ENCODE measurements at regions not wholly inside any gene's neighbourhood (a gene's known extent, or its start where the extent isn't known, plus 50 kb on each side); places are given as distances from the start of the nearest gene placed in this dataset.

- DNase-seq (ENCODE audit: low read depth in 2 of 2) = no peak
These were observed 259.1 kb upstream of the NOCT start for GRCh38 chr4:138756519-138756918.

DNA sequence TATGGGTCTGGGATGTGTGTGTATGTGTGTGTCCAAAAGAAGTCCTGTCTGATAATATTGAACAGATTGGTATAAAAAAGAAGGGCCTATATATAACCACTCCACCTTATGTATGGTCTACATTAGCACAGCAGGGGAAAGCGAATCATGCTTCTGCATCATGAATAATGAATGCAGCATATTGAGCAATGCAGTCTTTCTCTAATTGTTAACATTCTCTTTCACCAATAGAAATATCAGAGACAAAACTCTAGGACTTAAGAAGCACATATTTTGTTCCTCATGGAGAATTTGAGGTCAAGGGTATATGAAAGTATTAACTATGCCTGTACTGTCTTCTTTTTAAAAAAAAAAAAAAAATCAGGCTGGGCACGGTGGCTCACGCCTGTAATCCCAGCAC is 264.3 kb upstream of the NOCT start:
- no peak for DNase-seq (ENCODE audit: low read depth in 2 of 2)

GRCh38 chr4:138749303-138749702 is 266.3 kb upstream of the NOCT start:
- DNase-seq (ENCODE audit: low read depth in 2 of 2) = no peak

GRCh38 chr4:138741766-138742377 is 273.7 kb upstream of the NOCT start:
- no peak for DNase-seq (ENCODE audit: low read depth in 2 of 2)

GRCh38 chr4:138740816-138741745 is 274.5 kb upstream of the NOCT start:
- DNase-seq (ENCODE audit: low read depth in 2 of 2) = no peak

DNA sequence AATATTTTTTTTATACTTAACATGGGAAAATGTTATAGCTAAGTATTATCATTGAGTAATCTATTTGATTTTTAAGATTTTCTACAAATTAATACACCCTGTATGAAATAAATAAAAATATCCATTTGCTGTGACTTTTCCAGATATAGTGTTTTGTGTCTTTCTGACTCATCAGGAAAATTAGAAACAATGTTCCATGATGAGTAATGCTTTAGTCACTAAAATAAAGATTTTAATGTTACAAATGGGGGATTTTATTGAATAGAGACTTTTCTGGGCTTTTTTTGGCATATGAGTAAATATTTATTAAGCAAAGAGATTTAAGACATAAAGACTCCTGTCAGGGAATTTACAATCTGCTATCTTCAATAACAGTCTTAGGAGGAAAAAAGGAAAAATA is 279.2 kb upstream of the NOCT start:
- no peak for DNase-seq (ENCODE audit: low read depth in 2 of 2)

- DNase-seq (ENCODE audit: low read depth in 2 of 2) = no peak
These were observed 280.8 kb upstream of the NOCT start for GRCh38 chr4:138734746-138735145.

GRCh38 chr4:138728566-138728965 is 287.0 kb upstream of the NOCT start:
- no peak for DNase-seq (ENCODE audit: low read depth in 2 of 2)

GRCh38 chr4:138727731-138728130 is 287.9 kb upstream of the NOCT start:
- no peak for DNase-seq (ENCODE audit: low read depth in 2 of 2)

GRCh38 chr4:138724530-138724929 is 291.1 kb upstream of the NOCT start:
- no peak for DNase-seq (ENCODE audit: low read depth in 2 of 2)

GRCh38 chr4:138716559-138717335 is 298.8 kb upstream of the NOCT start:
- no peak for DNase-seq (ENCODE audit: low read depth in 2 of 2)

- DNase-seq (ENCODE audit: low read depth in 2 of 2) = no peak
These were observed 305.3 kb upstream of the NOCT start for GRCh38 chr4:138710297-138710696.

- no peak for DNase-seq (ENCODE audit: low read depth in 2 of 2)
These were observed 305.7 kb upstream of the NOCT start for GRCh38 chr4:138709859-138710258.

DNA sequence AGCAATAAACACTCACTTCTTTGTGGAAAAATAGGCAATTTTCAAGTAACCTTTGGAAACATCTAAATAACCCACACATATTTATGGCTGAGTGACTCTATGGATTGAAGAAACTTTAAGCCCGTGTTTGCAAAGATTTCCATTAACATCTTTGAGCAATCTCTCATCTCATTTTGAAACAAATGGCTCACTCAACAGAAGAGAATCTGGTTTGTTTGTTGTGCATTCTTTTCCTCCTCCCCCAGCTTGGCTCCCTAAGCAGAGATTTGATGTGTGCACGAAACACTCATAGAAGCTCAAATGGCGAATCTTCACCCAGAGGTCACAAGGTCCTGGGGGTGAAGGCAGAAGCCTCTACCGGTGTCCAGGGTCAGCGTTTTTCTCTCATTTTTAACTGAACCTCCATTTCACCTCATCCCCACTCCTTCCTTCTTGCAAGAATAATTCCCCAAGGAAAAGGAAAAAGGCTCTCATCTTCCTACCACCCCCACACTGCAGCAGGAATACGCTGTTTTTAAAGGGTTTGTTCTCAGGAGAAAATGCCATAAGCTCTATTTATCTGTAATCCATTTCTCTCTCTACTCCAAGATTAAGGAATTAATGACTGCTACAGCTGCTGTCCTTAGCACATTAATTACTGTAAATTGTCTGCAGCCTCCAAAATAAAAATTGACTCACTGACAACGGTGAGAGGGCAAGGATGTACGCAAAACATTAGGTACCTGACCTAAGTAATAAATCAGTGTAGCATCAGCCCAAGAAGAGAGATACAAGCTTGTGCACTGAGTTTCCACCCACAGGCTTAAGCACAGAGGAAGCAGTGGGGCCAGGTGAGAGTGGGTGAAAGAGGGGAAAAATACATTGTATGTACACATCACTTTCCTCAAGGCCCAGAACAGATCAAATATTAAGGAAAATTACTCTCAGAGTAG is 307.6 kb upstream of the NOCT start:
- DNase-seq (ENCODE audit: low read depth in 2 of 2) = no peak

DNA sequence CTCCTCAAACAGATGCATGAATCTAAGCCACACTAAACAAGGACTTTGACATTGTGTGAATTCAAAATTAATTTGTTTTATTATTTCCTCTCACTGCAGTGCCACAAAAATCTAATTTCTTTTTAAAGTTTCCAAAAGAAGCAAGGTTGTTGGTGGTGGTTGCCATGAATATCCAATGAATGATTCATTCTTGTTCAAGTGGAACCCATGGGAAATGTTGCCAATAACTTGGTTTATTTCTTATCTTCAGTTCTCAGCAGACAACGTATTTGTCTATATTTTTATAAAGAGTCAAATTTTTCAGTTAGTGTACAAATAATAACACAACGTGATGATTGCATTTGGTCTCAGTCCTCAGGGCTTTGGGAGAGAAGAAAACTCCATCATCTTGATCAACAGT is 309.4 kb upstream of the NOCT start:
- DNase-seq (ENCODE audit: low read depth in 2 of 2) = no peak

DNA sequence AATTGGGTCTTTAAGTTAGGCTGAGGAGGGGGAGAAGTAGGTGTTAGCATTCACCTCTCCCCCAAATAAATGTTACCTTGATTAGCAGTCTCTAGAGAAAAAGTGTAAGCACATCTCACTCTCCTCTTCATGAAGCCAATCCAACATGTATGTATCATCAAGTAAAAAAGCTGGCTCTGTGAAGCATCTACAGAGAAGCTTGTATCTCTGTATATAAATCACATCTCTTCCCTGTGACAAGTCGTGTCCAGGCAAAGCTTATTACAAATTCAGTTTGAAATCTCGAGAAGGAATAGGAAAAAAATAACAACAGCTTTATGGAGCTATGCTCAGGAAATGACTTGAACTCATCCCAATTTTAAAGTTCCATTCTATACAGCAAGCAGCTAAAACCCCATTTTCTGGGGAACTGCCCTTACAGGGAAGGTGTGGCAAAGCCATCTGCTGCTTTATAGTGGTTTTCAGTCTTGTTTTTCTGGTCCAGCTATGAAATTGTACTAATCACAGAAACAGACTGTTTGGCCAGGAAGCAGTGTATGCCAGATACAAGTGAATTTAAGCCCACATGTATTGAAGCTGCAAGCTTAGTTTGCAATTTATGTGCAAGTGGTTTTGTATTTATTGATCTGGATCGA is 313.3 kb upstream of the NOCT start:
- DNase-seq (ENCODE audit: low read depth in 2 of 2) = no peak

- no peak for DNase-seq (ENCODE audit: low read depth in 2 of 2)
These were observed 316.9 kb upstream of the NOCT start for GRCh38 chr4:138698641-138699040.

GRCh38 chr4:138697851-138698250 is 317.7 kb upstream of the NOCT start:
- no peak for DNase-seq (ENCODE audit: low read depth in 2 of 2)

DNA sequence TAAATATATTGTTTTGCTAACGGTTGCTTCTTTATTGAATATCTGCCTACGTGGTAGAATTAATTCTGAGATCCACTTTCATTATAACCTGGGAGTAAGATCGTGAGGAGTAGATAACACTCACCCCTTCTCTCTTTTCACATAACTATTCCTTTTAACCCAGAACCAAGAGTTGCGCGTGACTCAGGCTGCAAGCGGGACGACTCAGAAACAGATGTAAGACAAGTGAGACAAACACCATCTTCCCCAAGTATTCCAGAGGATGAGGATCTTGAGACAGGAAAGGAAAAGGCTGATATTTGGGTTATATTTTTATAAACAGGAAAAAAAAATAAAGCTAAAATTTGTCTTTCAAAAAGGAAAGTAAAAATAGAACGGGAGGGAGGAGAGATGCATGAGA is 318.8 kb upstream of the NOCT start:
- no peak for DNase-seq (ENCODE audit: low read depth in 2 of 2)

DNA sequence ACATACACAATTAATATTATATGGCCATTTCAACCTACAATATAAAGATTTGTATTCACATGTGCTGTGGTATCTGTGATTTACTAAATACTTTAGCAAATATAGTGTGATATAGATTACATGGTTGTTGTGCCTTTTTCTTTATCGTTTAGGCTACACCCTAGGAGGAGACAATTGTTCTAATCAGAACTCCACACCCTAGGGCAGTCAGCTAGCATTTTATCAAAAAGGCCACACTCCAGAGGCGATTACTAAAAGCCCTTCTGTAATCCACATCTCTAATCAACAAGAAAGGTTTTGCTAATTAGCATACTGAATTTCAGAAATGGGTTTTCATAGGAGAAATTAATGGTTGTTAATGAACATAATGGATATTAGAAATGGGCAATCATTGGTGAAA is 319.5 kb upstream of the NOCT start:
- DNase-seq (ENCODE audit: low read depth in 2 of 2) = no peak

GRCh38 chr4:138693526-138693925 is 322.1 kb upstream of the NOCT start:
- no peak for DNase-seq (ENCODE audit: low read depth in 2 of 2)
